Endodermal cell (in vitro differentiated cells): ENCODE measurements at regions not wholly inside any gene's neighbourhood (a gene's known extent, or its start where the extent isn't known, plus 50 kb on each side); places are given as distances from the start of the nearest gene placed in this dataset.

Experiments used
- DNase-seq: peaks from one replicate; pipeline ENCODE4 v3.0.0-alpha.2; 2017
- H3K27ac ChIP-seq: 2 replicates; pipeline ENCODE4 v1.5.1; 2013; ENCODE audit warnings: mild to moderate bottlenecking, low read depth, low read length, moderate library complexity
- H3K27me3 ChIP-seq: 2 replicates; pipeline ENCODE4 v1.6.1; 2013; ENCODE audit warnings: mild to moderate bottlenecking, low read length, moderate library complexity; ENCODE audit not compliant: insufficient read depth, control insufficient read depth, poor library complexity, severe bottlenecking
- H3K36me3 ChIP-seq: 2 replicates; pipeline ENCODE4 v1.7.0; 2013; ENCODE audit warnings: mild to moderate bottlenecking, low read length, moderate library complexity; ENCODE audit not compliant: control insufficient read depth, insufficient read depth
- H3K4me1 ChIP-seq: one replicate; pipeline ENCODE4 v1.7.0; 2013; ENCODE audit warnings: low read length; ENCODE audit not compliant: control insufficient read depth, insufficient read depth
- H3K4me3 ChIP-seq: 2 replicates; pipeline ENCODE4 v1.5.1; 2013; ENCODE audit warnings: mild to moderate bottlenecking, low read length, moderate library complexity
- H3K9ac ChIP-seq: 2 replicates; pipeline ENCODE4 v1.6.1; 2013; ENCODE audit warnings: mild to moderate bottlenecking, low read length, moderate library complexity; ENCODE audit not compliant: poor library complexity, severe bottlenecking; ENCODE audit errors: extremely low read depth
- H3K9me3 ChIP-seq: 2 replicates; pipeline ENCODE4 v1.6.1; 2013; ENCODE audit warnings: mild to moderate bottlenecking, low read length, moderate library complexity; ENCODE audit not compliant: control insufficient read depth
- H3K27ac Mint-ChIP-seq: 2 replicates; pipeline ENCODE4 v1.8.0; 2020; ENCODE audit warnings: mixed read lengths
- H3K27me3 Mint-ChIP-seq: 2 replicates; pipeline ENCODE4 v1.8.0; 2021; ENCODE audit warnings: mild to moderate bottlenecking, mixed read lengths; ENCODE audit not compliant: insufficient read depth
- H3K36me3 Mint-ChIP-seq: 2 replicates; pipeline ENCODE4 v1.8.0; 2020; ENCODE audit warnings: low read depth, mixed read lengths
- H3K4me1 Mint-ChIP-seq: 2 replicates; pipeline ENCODE4 v1.8.0; 2020; ENCODE audit warnings: mixed read lengths
- H3K4me3 Mint-ChIP-seq: 2 replicates; pipeline ENCODE4 v1.8.0; 2020; ENCODE audit warnings: mild to moderate bottlenecking, moderate library complexity, mixed read lengths
- H3K9me3 Mint-ChIP-seq: 2 replicates; pipeline ENCODE4 v1.8.0; 2020; ENCODE audit warnings: mild to moderate bottlenecking, mixed read lengths
- WGBS, 2 experiments: methylation state at CpG; one replicate each; pipeline versions ENCODE4 v1.1.5 to v1.1.7; 2013; ENCODE audit warnings: missing lambda C conversion rate in 2 of 2, mixed read lengths in 1 of 2; ENCODE audit not compliant: insufficient coverage in 1 of 2, insufficient read length in 1 of 2; 5-methylcytosine and 5-hydroxymethylcytosine counted together
- TF ChIP-seq, protein P1 (sequence below): fragments of 200-600 bp; sonication (generic); conservative IDR thresholded peaks from 2 replicates; pipeline ENCODE4 v1.5.0; 2021; ENCODE audit warnings: antibody characterized with exemption, mild to moderate bottlenecking

DNA sequence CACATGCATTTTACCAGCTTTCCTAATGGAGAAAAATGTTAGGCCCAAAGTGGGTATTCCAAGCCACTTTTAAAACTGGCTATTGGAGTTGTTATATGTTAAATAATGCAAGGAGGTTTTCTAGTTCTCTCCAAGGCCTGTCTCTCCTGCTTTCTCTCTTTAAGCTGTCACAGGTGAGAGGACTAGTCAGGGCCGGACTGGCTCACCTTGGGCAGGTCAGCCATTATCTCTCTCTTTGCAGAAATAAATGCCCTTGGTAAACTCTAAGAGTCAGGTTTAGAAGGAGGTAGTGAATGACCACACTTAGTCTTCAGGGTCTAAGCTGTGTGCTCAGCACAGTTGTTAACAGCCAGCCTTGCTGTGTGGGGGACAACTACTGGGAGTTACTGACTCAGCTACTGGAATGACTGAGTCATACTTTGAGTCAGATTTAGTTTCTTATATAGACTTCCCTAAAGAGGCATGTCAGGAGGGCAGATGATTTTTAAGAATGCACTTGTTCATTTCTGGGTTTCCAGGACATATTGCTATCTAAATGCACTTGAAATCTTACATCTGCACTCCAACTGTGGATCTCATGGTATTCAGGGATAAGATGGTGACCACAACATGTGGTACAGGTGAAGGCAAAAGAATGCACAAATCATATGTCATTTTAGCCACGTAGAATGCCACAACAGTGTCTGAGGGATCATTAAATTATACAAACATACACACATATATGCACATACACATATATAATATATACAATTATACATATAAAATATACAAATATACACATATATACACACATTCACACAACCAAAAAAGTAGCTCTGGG, 719.4 kb downstream of the EPM2A start:
- H3K27ac ChIP-seq: no peak overlapping the region

GRCh38 chr6:145017051-145017450, 718.3 kb downstream of the EPM2A start:
- Mint-ChIP-seq H3K4me3 (no peak overlapping the region), H3K4me1 (peaks cover 46% of the 10 kb centered on the region), H3K27me3 (no peaks in the 10 kb centered on the region), H3K27ac (no peak overlapping the region), H3K36me3 (peaks cover 3% of the 10 kb centered on the region), H3K9me3 (peaks cover 9% of the 10 kb centered on the region)
- Histone ChIP-seq H3K9ac (no peak overlapping the region), H3K9me3 (no peaks in the 10 kb centered on the region), H3K27me3 (no peaks in the 10 kb centered on the region), H3K27ac (no peak overlapping the region), H3K4me1 (peaks cover 13% of the 10 kb centered on the region), H3K4me3 (no peak overlapping the region), H3K36me3 (no peaks in the 10 kb centered on the region)
- no peak for DNase-seq
- TF ChIP-seq, protein P1, sequence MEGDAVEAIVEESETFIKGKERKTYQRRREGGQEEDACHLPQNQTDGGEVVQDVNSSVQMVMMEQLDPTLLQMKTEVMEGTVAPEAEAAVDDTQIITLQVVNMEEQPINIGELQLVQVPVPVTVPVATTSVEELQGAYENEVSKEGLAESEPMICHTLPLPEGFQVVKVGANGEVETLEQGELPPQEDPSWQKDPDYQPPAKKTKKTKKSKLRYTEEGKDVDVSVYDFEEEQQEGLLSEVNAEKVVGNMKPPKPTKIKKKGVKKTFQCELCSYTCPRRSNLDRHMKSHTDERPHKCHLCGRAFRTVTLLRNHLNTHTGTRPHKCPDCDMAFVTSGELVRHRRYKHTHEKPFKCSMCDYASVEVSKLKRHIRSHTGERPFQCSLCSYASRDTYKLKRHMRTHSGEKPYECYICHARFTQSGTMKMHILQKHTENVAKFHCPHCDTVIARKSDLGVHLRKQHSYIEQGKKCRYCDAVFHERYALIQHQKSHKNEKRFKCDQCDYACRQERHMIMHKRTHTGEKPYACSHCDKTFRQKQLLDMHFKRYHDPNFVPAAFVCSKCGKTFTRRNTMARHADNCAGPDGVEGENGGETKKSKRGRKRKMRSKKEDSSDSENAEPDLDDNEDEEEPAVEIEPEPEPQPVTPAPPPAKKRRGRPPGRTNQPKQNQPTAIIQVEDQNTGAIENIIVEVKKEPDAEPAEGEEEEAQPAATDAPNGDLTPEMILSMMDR: no peak

More for the DNA sequence above, 719.4 kb downstream of the EPM2A start:
- peaks cover 51% of the 10 kb centered on the region for H3K4me1 Mint-ChIP-seq
- 83 to 100% methylated on average over 1 to 2 of the region's 2 CpGs for WGBS, 2 experiments
- Histone ChIP-seq H3K4me1 (peaks cover 13% of the 10 kb centered on the region), H3K36me3 (no peaks in the 10 kb centered on the region), H3K4me3 (no peak overlapping the region), H3K27me3 (no peaks in the 10 kb centered on the region), H3K9me3 (no peaks in the 10 kb centered on the region), H3K9ac (no peak overlapping the region)
- H3K4me3 Mint-ChIP-seq: no peak overlapping the region
- DNase-seq: no peak
- no peaks in the 10 kb centered on the region for H3K27me3 Mint-ChIP-seq
- H3K27ac Mint-ChIP-seq: peak overlapping the region; percentile 50
- TF ChIP-seq, protein P1: no peak
- H3K36me3 Mint-ChIP-seq: peaks cover 3% of the 10 kb centered on the region
- H3K9me3 Mint-ChIP-seq: peaks cover 9% of the 10 kb centered on the region

GRCh38 chr6:145017516-145017915, 717.8 kb downstream of the EPM2A start:
- Mint-ChIP-seq H3K36me3 (peaks cover 3% of the 10 kb centered on the region), H3K4me3 (no peak overlapping the region), H3K27ac (peak overlapping the region; percentile 80), H3K9me3 (peaks cover 9% of the 10 kb centered on the region), H3K4me1 (peaks cover 46% of the 10 kb centered on the region), H3K27me3 (no peaks in the 10 kb centered on the region)
- H3K9me3 ChIP-seq: no peaks in the 10 kb centered on the region
- H3K4me1 ChIP-seq: peaks cover 18% of the 10 kb centered on the region
- no peaks in the 10 kb centered on the region for H3K27me3 ChIP-seq
- WGBS, 2 experiments: 64% methylated on average over 3 of the region's 4 CpGs; no CpG with 5 or more reads in 1 of the 2 experiments
- no peaks in the 10 kb centered on the region for H3K36me3 ChIP-seq
- DNase-seq: no peak
- no peak overlapping the region for H3K27ac ChIP-seq
- no peak overlapping the region for H3K9ac ChIP-seq
- no peak overlapping the region for H3K4me3 ChIP-seq
- TF ChIP-seq, protein P1: no peak
